ENCODE measurements at regions not wholly inside any gene's neighbourhood (a gene's known extent, or its start where the extent isn't known, plus 50 kb on each side); places are given as distances from the start of the nearest gene placed in this dataset.

GRCh38 chr2:215793747-215794595 lies 219.4 kb downstream of the MREG start:
- intact Hi-C loops (cut with DNase I): no loop called here
- no peaks in the 10 kb centered on the region for H3K9me3 ChIP-seq
- WGBS, 2 donors: 82 to 87% methylated on average over 3 of the region's 3 CpGs

GRCh38 chr2:215791481-215791937 lies 221.8 kb downstream of the MREG start:
- no peak for DNase-seq
- Histone ChIP-seq H3K9me3 (no peaks in the 10 kb centered on the region), H3K36me3 (no peaks in the 10 kb centered on the region), H3K4me3 (replicated peaks in 1 of 3) (no peak overlapping the region), H3K27me3 (no peaks in the 10 kb centered on the region), H3K27ac (no peak overlapping the region), H3K4me1 (peaks cover 0 to 20% of the 10 kb centered on the region in 2 donors)
- WGBS, 2 donors: 81 to 92% methylated on average over 4 of the region's 4 CpGs
- TF ChIP-seq POLR2A (IDR thresholded peaks at IDR 0.05): no peak
- no peak for TF ChIP-seq CTCF (IDR thresholded peaks at IDR 0.05)
- intact Hi-C loops (cut with DNase I): no loop called here

More at GRCh38 chr2:215793747-215794595, 219.4 kb downstream of the MREG start:
- Histone ChIP-seq H3K36me3 (no peaks in the 10 kb centered on the region), H3K4me1 (peaks cover 0 to 20% of the 10 kb centered on the region in 2 donors), H3K4me3 (replicated peaks in 1 of 3) (no peak overlapping the region), H3K27ac (peak overlapping the region; percentile 29 to 50 (median 44)), H3K27me3 (no peaks in the 10 kb centered on the region)
- TF ChIP-seq POLR2A (IDR thresholded peaks at IDR 0.05) (no peak), CTCF (IDR thresholded peaks at IDR 0.05) (no peak)
- peak; percentile 20 to 24 for DNase-seq

- intact Hi-C loops (cut with DNase I): no loop called here
- no peaks in the 10 kb centered on the region for H3K27me3 ChIP-seq
- H3K4me1 ChIP-seq: peaks cover 0 to 15% of the 10 kb centered on the region in 2 donors
- no peak for TF ChIP-seq POLR2A (IDR thresholded peaks at IDR 0.05)
- TF ChIP-seq CTCF (IDR thresholded peaks at IDR 0.05): no peak
- H3K36me3 ChIP-seq: no peaks in the 10 kb centered on the region
- no peak overlapping the region for H3K27ac ChIP-seq
- no peak overlapping the region for H3K4me3 ChIP-seq (replicated peaks in 1 of 3)
- DNase-seq: no peak
- WGBS, 2 donors: 86 to 88% methylated on average over 6 of the region's 6 CpGs
- H3K9me3 ChIP-seq: no peaks in the 10 kb centered on the region
Observed at GRCh38 chr2:215790523-215791421, 222.6 kb downstream of the MREG start.

- Histone ChIP-seq H3K27me3 (no peaks in the 10 kb centered on the region), H3K27ac (no peak overlapping the region), H3K4me1 (peaks cover 0 to 16% of the 10 kb centered on the region in 2 donors), H3K4me3 (replicated peaks in 1 of 3) (no peak overlapping the region), H3K36me3 (no peaks in the 10 kb centered on the region), H3K9me3 (no peaks in the 10 kb centered on the region)
- intact Hi-C loops (cut with DNase I): no loop called here
- 94 to 98% methylated on average over 7 of the region's 7 CpGs for WGBS, 2 donors
- no peak for DNase-seq
- TF ChIP-seq CTCF (IDR thresholded peaks at IDR 0.05) (no peak), POLR2A (IDR thresholded peaks at IDR 0.05) (no peak)
Observed at GRCh38 chr2:215787565-215788178, 225.7 kb downstream of the MREG start.
